ENCODE measurements at regions not wholly inside any gene's neighbourhood (a gene's known extent, or its start where the extent isn't known, plus 50 kb on each side); places are given as distances from the start of the nearest gene placed in this dataset.

- Histone ChIP-seq H3K9me2 (replicated peaks; ENCODE audit: low read depth, low read length) (no peaks in the 10 kb centered on the region), H3K36me3 (ENCODE audit: insufficient read depth, low read length) (no peaks in the 10 kb centered on the region), H3K4me2 (ENCODE audit: low read depth, low read length, poor library complexity, severe bottlenecking) (no peak overlapping the region)
These were observed 587.9 kb upstream of the ITGA1 start for GRCh38 chr5:52199833-52200232.

GRCh38 chr5:52202256-52202655 is 585.5 kb upstream of the ITGA1 start:
- Histone ChIP-seq H4K20me1 (ENCODE audit: insufficient read depth, low read length, poor library complexity, severe bottlenecking) (no peaks in the 10 kb centered on the region), H2AFZ (ENCODE audit: low read length) (no peak overlapping the region), H3F3A (ENCODE audit: low read depth) (no peaks in the 10 kb centered on the region), H3K79me2 (ENCODE audit: insufficient read depth, low read length) (no peaks in the 10 kb centered on the region), H3K4me3 (ENCODE audit: low read length, poor library complexity, severe bottlenecking) (no peak overlapping the region), H3K36me3 (ENCODE audit: insufficient read depth, low read length) (no peaks in the 10 kb centered on the region), H3K4me1 (ENCODE audit: insufficient read depth, low read length, poor library complexity, severe bottlenecking) (no peaks in the 10 kb centered on the region), H3K9me3 (ENCODE audit: insufficient read depth, low read depth, low read length) (no peaks in the 10 kb centered on the region), H3K27me3 (ENCODE audit: insufficient read depth, low read length, poor library complexity, severe bottlenecking) (no peaks in the 10 kb centered on the region), H3K9ac (ENCODE audit: low read depth, low read length, poor library complexity, severe bottlenecking) (no peak overlapping the region), H3K4me2 (ENCODE audit: low read depth, low read length, poor library complexity, severe bottlenecking) (no peak overlapping the region), H3K9me2 (replicated peaks; ENCODE audit: low read depth, low read length) (no peaks in the 10 kb centered on the region)
- TF ChIP-seq EZH2phosphoT487 (IDR thresholded peaks at IDR 0.05; ENCODE audit: borderline replicate concordance) (no peak), CTCF (conservative IDR thresholded peaks at IDR 0.05; ENCODE audit: low read length) (no peak)

More at GRCh38 chr5:52199833-52200232, 587.9 kb upstream of the ITGA1 start:
- no peak overlapping the region for H2AFZ ChIP-seq (ENCODE audit: low read length)
- H3K9me3 ChIP-seq (ENCODE audit: insufficient read depth, low read depth, low read length) = no peaks in the 10 kb centered on the region
- H3F3A ChIP-seq (ENCODE audit: low read depth) = no peaks in the 10 kb centered on the region
- H3K79me2 ChIP-seq (ENCODE audit: insufficient read depth, low read length) = no peaks in the 10 kb centered on the region
- no peaks in the 10 kb centered on the region for H3K27me3 ChIP-seq (ENCODE audit: insufficient read depth, low read length, poor library complexity, severe bottlenecking)
- H3K9ac ChIP-seq (ENCODE audit: low read depth, low read length, poor library complexity, severe bottlenecking) = no peak overlapping the region
- no peak for TF ChIP-seq EZH2phosphoT487 (IDR thresholded peaks at IDR 0.05; ENCODE audit: borderline replicate concordance)
- no peak for TF ChIP-seq CTCF (conservative IDR thresholded peaks at IDR 0.05; ENCODE audit: low read length)
- H4K20me1 ChIP-seq (ENCODE audit: insufficient read depth, low read length, poor library complexity, severe bottlenecking) = no peaks in the 10 kb centered on the region
- H3K4me3 ChIP-seq (ENCODE audit: low read length, poor library complexity, severe bottlenecking) = no peak overlapping the region
- H3K4me1 ChIP-seq (ENCODE audit: insufficient read depth, low read length, poor library complexity, severe bottlenecking) = no peaks in the 10 kb centered on the region

- Histone ChIP-seq H3K4me1 (ENCODE audit: insufficient read depth, low read length, poor library complexity, severe bottlenecking) (no peaks in the 10 kb centered on the region), H3K9ac (ENCODE audit: low read depth, low read length, poor library complexity, severe bottlenecking) (no peak overlapping the region), H3K9me2 (replicated peaks; ENCODE audit: low read depth, low read length) (no peaks in the 10 kb centered on the region), H3K4me3 (ENCODE audit: low read length, poor library complexity, severe bottlenecking) (no peak overlapping the region), H3K27me3 (ENCODE audit: insufficient read depth, low read length, poor library complexity, severe bottlenecking) (no peaks in the 10 kb centered on the region), H3K36me3 (ENCODE audit: insufficient read depth, low read length) (no peaks in the 10 kb centered on the region), H3F3A (ENCODE audit: low read depth) (no peaks in the 10 kb centered on the region), H3K9me3 (ENCODE audit: insufficient read depth, low read depth, low read length) (no peaks in the 10 kb centered on the region), H2AFZ (ENCODE audit: low read length) (no peak overlapping the region), H4K20me1 (ENCODE audit: insufficient read depth, low read length, poor library complexity, severe bottlenecking) (no peaks in the 10 kb centered on the region), H3K4me2 (ENCODE audit: low read depth, low read length, poor library complexity, severe bottlenecking) (no peak overlapping the region), H3K79me2 (ENCODE audit: insufficient read depth, low read length) (no peaks in the 10 kb centered on the region)
- TF ChIP-seq EZH2phosphoT487 (IDR thresholded peaks at IDR 0.05; ENCODE audit: borderline replicate concordance) (no peak), CTCF (conservative IDR thresholded peaks at IDR 0.05; ENCODE audit: low read length) (no peak)
These were observed 583.4 kb upstream of the ITGA1 start for GRCh38 chr5:52204310-52204709.
